Chondrocyte (in vitro differentiated cells): ENCODE measurements at regions not wholly inside any gene's neighbourhood (a gene's known extent, or its start where the extent isn't known, plus 50 kb on each side); places are given as distances from the start of the nearest gene placed in this dataset.

ENCODE experiments used
- DNase-seq: peaks from one replicate; pipeline ENCODE4 v3.0.0; 2021; ENCODE audit warnings: mixed read lengths, low spot score
- H3K27ac Mint-ChIP-seq: one replicate; pipeline ENCODE4 v1.8.0; 2021; ENCODE audit warnings: mild to moderate bottlenecking, moderate library complexity, mixed read lengths; ENCODE audit not compliant: unreplicated experiment
- H3K27me3 Mint-ChIP-seq: 2 replicates; pipeline ENCODE4 v1.8.0; 2021; ENCODE audit warnings: low read depth, mixed read lengths
- H3K36me3 Mint-ChIP-seq: 2 replicates; pipeline ENCODE4 v1.8.0; 2021; ENCODE audit warnings: low read depth, mixed read lengths
- H3K4me1 Mint-ChIP-seq: 2 replicates; pipeline ENCODE4 v1.8.0; 2021; ENCODE audit warnings: low read depth, mild to moderate bottlenecking, mixed read lengths
- H3K4me3 Mint-ChIP-seq: one replicate; pipeline ENCODE4 v1.8.0; 2021; ENCODE audit warnings: mild to moderate bottlenecking, moderate library complexity, mixed read lengths; ENCODE audit not compliant: unreplicated experiment
- H3K9me3 Mint-ChIP-seq: 2 replicates; pipeline ENCODE4 v1.8.0; 2021; ENCODE audit warnings: low read depth, mixed read lengths
- TF ChIP-seq, protein P1 (sequence below): fragments of 200-600 bp; sonication (generic); IDR thresholded peaks from 2 replicates; pipeline ENCODE4 v1.5.0; 2021; ENCODE audit warnings: antibody characterized with exemption, mild to moderate bottlenecking, moderate library complexity

DNA sequence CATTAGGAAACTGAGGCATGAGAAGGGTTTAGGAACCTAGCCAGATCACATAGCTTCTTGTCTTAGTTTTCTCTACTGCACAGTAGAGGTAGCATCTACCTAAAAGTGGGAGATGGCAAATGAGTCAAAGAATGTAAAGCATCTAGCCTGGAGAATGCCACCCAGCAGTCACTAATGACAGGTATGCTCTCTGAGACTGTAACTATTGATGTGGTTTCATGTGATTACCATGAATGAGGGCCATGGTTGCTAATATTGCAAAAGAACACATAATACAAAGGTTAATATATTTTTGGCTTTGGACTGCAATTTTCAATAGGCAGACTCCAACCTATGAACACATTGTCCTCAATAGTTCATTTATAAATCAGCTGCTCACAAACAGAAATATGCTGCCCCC, 389.9 kb downstream of the GRIN2B start:
- H3K4me1 Mint-ChIP-seq: no peaks in the 10 kb centered on the region
- no peak overlapping the region for H3K4me3 Mint-ChIP-seq
- H3K9me3 Mint-ChIP-seq: peaks cover 5% of the 10 kb centered on the region
- no peaks in the 10 kb centered on the region for H3K36me3 Mint-ChIP-seq
- TF ChIP-seq, protein P1, sequence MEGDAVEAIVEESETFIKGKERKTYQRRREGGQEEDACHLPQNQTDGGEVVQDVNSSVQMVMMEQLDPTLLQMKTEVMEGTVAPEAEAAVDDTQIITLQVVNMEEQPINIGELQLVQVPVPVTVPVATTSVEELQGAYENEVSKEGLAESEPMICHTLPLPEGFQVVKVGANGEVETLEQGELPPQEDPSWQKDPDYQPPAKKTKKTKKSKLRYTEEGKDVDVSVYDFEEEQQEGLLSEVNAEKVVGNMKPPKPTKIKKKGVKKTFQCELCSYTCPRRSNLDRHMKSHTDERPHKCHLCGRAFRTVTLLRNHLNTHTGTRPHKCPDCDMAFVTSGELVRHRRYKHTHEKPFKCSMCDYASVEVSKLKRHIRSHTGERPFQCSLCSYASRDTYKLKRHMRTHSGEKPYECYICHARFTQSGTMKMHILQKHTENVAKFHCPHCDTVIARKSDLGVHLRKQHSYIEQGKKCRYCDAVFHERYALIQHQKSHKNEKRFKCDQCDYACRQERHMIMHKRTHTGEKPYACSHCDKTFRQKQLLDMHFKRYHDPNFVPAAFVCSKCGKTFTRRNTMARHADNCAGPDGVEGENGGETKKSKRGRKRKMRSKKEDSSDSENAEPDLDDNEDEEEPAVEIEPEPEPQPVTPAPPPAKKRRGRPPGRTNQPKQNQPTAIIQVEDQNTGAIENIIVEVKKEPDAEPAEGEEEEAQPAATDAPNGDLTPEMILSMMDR: no peak
- no peak overlapping the region for H3K27ac Mint-ChIP-seq
- DNase-seq: no peak
- peaks cover 2% of the 10 kb centered on the region for H3K27me3 Mint-ChIP-seq

DNA sequence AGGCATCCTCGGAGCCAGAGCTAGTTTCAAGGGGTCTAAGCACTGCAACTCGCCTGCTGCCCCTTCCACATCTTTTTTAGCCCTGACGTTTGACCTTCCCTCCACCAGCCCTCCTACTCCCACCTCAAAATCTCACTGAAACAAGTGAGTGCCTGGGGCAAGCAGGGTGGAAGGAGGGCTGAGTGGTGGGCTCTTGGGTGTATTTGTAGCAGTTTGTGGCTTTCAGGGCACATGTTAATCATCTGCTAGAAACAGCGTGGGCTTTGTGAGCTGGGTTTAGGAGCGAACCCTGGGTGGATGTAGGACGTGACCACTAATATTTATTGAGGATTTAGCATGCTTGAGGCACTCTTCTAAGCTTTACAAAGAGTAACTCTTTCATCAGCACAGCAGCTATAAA, 390.3 kb downstream of the GRIN2B start:
- Mint-ChIP-seq H3K9me3 (peaks cover 5% of the 10 kb centered on the region), H3K27ac (no peak overlapping the region), H3K4me1 (no peaks in the 10 kb centered on the region), H3K4me3 (no peak overlapping the region), H3K27me3 (peaks cover 2% of the 10 kb centered on the region), H3K36me3 (no peaks in the 10 kb centered on the region)
- no peak for DNase-seq
- TF ChIP-seq, protein P1: no peak

DNA sequence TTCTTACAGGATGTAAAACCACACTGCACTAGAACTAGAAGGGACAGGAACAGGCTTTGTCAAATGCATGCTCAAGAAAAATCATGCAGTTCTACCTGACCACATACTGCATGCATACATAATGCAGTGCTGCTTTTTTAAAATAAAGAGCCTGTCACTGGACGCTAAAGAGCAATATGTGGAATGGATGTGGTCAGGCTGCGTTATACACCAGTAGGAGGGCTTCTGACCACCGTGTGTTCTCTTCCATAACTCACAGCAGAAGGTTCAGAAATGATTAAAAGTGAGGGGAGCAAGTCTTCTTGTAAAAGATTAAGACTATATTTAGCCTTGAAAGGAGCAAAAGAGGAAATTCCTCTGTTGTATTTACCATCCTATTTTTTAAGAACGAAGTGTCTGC, 392.0 kb downstream of the EMP1 start:
- Mint-ChIP-seq H3K27ac (no peak overlapping the region), H3K9me3 (peaks cover 2% of the 10 kb centered on the region), H3K27me3 (peaks cover 10% of the 10 kb centered on the region), H3K36me3 (no peaks in the 10 kb centered on the region), H3K4me1 (no peaks in the 10 kb centered on the region), H3K4me3 (no peak overlapping the region)
- no peak for DNase-seq
- TF ChIP-seq, protein P1: no peak

DNA sequence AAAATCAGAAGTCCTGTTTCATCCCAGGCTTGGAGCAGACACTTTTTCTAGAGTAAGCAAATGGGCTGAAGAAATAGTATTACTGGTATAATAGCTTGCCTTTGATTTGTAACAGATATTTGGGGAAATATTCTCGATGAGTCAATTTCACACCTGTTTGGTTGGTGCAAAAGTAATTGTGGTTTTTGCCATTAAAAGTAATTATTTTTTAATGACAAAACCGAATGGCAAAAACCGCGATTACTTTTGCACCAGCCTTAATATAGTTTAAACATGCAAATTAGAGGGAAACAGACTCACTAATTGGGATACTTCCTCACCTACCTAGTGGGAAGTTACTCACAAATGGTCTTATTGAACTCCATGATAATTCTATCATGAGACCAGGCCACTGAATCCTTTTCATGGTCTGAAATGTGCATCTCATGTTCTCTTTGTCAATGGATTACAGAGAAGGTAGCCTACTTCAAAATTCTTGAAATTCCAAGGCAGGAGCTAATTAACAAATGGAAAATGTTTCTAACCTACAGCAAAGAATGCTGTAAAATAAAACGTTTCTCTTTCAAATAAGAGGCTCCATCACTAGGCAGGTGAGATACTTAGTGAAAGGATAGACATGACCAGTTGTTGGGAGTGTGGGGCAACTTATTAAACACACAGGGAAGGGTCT, 391.3 kb downstream of the EMP1 start:
- Mint-ChIP-seq H3K4me1 (no peaks in the 10 kb centered on the region), H3K27ac (no peak overlapping the region), H3K27me3 (peaks cover 13% of the 10 kb centered on the region), H3K9me3 (no peaks in the 10 kb centered on the region), H3K4me3 (no peak overlapping the region), H3K36me3 (no peaks in the 10 kb centered on the region)
- DNase-seq: no peak
- TF ChIP-seq, protein P1: no peak

DNA sequence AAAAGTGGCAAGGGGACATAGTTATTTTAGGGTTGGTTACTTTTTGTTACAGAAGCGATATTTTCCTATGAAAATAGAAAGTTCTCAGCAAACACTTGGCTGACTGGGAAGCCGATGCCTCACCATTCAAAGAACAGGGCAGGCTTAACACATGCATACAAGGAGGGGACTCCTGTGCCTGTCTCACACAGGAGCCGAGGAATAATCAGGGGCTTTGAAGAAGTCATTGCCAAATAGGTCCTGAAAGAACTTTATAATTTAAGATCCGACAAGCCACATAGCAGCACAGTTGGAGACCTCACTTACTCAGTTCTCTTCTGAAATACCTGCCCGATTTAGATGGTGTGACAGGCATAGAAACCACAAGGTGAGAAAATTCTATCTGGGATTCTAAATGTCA, 389.8 kb downstream of the EMP1 start:
- TF ChIP-seq, protein P1: no peak
- Mint-ChIP-seq H3K9me3 (no peaks in the 10 kb centered on the region), H3K4me3 (no peak overlapping the region), H3K4me1 (no peaks in the 10 kb centered on the region), H3K36me3 (no peaks in the 10 kb centered on the region), H3K27ac (no peak overlapping the region), H3K27me3 (peaks cover 13% of the 10 kb centered on the region)
- DNase-seq: no peak
